ENCODE measurements at regions not wholly inside any gene's neighbourhood (a gene's known extent, or its start where the extent isn't known, plus 50 kb on each side); places are given as distances from the start of the nearest gene placed in this dataset.

DNA sequence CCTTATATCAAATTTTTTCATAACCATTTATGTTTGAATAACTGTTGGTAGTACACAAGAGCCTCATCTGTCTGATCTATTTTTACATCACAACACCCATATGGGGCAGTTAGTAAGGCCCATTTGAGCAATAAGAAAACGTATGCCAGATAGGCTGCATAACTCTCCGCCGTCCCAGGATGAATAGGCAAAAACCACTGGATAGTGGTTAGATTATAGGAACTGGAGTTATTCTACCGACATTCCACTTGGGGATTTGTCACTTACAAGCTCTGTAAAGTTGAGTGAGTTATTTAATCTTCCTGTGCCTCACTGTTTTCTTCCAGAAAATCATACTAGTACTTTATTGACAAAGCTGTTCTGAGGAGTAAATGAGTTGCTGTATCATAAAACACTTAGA lies 881.9 kb downstream of the QKI start:
- DNase-seq (ENCODE audit: low spot score) = no peak

DNA sequence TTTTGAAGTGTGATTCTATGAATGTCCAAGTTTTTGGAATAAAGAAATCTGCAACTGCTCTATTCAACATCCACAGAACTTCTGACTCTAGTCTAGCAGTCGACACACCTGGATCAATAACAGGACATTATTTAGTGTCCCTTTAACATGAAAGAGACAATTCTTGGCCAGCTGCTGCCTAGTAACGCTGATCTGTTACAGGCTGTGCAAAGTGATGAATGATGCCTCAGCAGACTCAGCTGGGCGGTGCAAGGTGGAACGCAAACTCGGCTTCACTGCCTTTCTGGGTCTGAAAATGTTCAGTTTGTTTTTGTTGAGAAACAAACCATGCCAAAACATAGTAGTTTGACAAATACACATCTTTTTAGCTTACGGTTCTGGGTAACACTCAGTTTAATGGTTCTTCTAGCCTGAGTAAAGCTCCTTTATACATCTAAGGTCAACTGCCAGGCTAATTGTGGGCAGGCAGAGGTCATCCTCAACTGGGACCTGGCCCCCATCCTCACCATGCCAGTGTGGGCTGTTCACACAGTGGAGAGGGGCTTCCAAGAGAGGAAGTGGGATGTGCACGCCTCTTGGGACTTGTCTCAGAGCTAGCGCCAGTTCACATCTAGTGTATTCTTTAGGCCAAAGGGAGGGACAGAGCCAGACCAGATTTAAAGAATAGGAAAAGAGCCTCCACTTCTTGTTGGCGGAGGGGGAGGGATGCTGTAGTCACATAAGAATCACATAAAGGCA lies 879.7 kb downstream of the QKI start:
- no peak for DNase-seq (ENCODE audit: low spot score)

GRCh38 chr6:164291224-164291623 lies 876.7 kb downstream of the QKI start:
- DNase-seq (ENCODE audit: low spot score) = no peak

- DNase-seq (ENCODE audit: low spot score) = no peak
Observed at GRCh38 chr6:164290101-164290500, 875.6 kb downstream of the QKI start.

DNA sequence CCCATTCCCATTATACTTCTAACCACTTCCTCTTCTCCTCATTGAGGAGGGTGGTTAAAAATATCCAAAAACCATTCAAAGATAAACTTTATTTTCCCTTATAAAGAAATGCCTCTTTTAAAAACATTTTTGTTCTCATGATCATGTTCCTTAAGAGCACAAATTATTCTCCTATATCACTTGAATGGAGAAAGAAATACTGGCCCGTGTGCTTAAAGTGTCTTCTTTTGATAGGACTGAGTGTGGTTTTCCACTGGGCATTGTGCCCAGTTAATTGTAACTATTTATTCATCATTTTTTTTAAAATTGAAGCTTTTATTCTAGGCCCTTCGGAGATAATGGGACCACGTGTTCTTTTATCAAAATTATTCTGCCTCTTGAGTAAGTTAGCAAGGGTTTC lies 871.5 kb downstream of the QKI start:
- DNase-seq (ENCODE audit: low spot score) = peak; percentile 60

- no peak for DNase-seq (ENCODE audit: low spot score)
Observed at GRCh38 chr6:164283574-164283973, 869.1 kb downstream of the QKI start.

DNA sequence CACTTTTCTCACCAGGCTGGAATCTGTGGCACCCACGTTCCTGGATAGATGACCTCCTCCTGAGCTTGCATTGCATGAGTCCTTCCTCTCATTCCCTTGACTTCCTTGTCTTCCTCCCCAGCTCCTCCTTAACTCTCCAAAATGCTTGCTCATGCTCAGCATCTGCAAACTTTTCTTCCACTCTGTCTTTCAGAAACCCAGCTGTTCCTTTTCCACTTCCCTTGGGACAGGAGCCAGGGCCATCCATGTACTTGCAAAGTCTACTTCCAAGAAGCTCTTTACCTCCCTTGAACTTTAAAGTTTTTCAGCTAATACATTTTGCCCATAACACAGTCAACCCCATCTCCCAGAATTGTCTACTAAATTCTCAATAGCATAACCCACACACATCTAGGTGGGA lies 861.7 kb downstream of the QKI start:
- no peak for DNase-seq (ENCODE audit: low spot score)

DNA sequence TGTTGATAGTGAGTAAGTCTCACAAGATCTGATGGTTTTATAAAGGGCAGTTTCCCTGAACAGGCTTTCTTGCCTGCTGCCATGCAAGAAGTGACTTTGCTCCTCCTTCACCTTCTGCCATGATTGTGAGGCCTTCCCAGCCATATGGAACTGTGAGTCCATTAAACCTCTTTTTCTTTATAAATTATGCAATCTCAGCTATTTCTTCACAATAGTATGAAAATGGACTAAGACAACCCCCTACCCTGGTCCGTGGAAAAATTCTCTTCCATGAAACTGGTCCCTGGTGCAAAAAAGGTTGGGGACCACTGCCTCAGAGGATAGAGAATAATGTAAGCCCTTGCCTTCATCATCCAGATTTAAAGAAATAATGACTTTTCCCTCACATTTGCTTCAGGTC lies 861.3 kb downstream of the QKI start:
- no peak for DNase-seq (ENCODE audit: low spot score)

DNA sequence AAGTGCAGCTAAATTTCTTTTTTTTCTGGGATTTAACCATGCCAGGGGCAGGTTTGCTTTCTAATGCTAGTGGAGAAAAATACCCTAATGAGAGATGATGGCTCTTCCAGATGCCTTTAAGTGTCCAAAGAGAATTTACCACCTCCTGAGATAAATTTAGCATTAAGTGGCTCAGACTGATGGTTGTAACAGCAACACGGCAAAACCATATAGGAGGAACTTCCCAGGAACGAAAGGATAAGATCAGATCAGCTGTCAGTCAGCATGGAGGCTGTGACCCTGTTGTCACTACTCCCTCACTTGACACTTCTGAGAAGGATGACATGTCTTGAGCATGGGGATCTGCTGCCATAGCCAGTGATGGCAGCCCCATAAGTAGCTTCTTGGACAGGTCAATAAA lies 860.0 kb downstream of the QKI start:
- DNase-seq (ENCODE audit: low spot score) = no peak

- DNase-seq (ENCODE audit: low spot score) = no peak
Observed at GRCh38 chr6:164273491-164273890, 859.0 kb downstream of the QKI start.

GRCh38 chr6:164266851-164267250 lies 852.3 kb downstream of the QKI start:
- no peak for DNase-seq (ENCODE audit: low spot score)

- DNase-seq (ENCODE audit: low spot score) = no peak
Observed at GRCh38 chr6:164262348-164262747, 847.8 kb downstream of the QKI start.

DNA sequence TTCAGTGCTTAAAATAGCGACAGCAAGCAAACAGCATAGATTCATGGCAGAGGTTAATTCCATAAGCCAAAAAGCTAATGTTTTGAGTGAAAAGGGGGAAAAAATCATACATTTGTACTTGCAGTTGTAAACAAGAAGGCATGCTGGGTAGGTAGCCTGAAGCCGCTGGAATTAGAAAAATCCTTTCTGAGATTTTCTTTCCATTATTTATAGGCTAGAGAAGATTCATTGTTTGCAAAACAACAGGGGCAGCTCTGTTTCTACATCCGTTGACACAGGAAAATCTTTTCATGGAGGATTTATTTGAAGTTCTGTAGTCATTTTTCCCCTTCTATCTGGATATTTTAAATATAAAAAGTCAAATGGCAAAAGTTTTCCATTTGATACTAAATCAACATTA lies 843.9 kb downstream of the QKI start:
- peak; percentile 8 for DNase-seq (ENCODE audit: low spot score)

- DNase-seq (ENCODE audit: low spot score) = no peak
Observed at GRCh38 chr6:164252948-164253347, 838.4 kb downstream of the QKI start.

- DNase-seq (ENCODE audit: low spot score) = no peak
Observed at GRCh38 chr6:164252291-164252690, 837.8 kb downstream of the QKI start.

GRCh38 chr6:164247106-164247505 lies 832.6 kb downstream of the QKI start:
- peak; percentile 51 for DNase-seq (ENCODE audit: low spot score)

DNA sequence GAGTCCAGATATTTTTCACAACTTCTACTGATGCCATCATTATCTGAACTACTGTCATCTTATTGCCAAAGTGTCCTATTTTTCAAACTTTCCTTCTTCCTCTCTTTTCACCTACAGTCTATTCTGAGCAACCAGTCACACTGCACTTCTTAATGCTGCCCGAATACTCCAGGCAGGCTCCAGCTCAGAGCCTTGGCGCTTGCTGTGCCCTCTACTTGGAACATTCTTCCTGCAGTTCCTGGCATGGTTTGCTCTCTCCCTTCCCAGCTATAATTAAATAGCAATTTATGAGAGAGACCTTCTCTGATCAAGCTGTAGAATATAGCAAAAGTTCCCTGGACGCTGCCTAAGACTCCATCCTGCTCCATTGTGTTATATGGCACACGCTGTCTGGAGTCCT lies 831.6 kb downstream of the QKI start:
- no peak for DNase-seq (ENCODE audit: low spot score)

DNA sequence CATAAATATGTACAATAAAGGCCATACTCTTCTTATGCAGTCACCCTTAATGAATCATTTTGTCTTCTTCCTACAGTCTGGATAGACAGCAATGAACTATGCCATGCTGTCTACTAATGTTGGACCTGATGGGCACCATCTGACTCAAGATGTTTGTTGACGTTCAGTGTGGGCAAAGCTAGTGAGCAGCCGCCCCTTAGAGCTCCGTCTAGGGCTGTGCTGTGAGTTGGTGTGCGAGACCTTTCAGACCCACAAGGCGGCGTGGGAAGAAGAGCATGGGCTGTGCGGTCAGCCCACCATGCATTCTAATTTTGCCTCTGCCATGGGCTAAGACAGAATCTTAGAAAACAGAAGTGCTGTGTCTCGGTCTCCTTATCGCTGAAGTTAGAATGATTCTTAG lies 829.4 kb downstream of the QKI start:
- DNase-seq (ENCODE audit: low spot score) = peak; percentile 23

GRCh38 chr6:164243012-164243610 lies 828.6 kb downstream of the QKI start:
- no peak for DNase-seq (ENCODE audit: low spot score)

- no peak for DNase-seq (ENCODE audit: low spot score)
Observed at GRCh38 chr6:164230804-164231203, 816.3 kb downstream of the QKI start.

- DNase-seq (ENCODE audit: low spot score) = no peak
Observed at GRCh38 chr6:164230259-164230658, 815.7 kb downstream of the QKI start.

DNA sequence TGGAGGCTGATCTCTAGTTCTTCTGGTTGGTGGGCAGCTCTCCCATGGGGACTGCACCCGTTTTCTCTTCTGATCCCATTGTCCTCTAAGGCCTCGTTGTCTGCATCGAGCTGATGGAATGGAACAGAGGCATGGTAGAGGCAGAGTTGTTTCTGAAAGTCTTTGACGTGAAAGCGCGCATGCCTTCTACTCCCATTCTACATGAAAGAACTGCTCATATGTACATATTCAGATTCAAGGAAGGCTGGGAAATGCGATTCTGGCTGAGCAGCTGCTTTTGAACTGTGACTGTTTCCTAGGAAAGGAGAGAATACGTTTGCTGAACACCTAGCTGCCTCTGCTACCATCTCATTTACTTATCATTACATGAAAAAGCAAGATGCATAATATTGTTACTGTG lies 815.2 kb downstream of the QKI start:
- DNase-seq (ENCODE audit: low spot score) = no peak

- DNase-seq (ENCODE audit: low spot score) = no peak
Observed at GRCh38 chr6:164227952-164228522, 813.5 kb downstream of the QKI start.

GRCh38 chr6:164216839-164217238 lies 802.3 kb downstream of the QKI start:
- no peak for DNase-seq (ENCODE audit: low spot score)

Data from COLO829 (cell line).